ENCODE measurements at regions not wholly inside any gene's neighbourhood (a gene's known extent, or its start where the extent isn't known, plus 50 kb on each side); places are given as distances from the start of the nearest gene placed in this dataset.

DNA sequence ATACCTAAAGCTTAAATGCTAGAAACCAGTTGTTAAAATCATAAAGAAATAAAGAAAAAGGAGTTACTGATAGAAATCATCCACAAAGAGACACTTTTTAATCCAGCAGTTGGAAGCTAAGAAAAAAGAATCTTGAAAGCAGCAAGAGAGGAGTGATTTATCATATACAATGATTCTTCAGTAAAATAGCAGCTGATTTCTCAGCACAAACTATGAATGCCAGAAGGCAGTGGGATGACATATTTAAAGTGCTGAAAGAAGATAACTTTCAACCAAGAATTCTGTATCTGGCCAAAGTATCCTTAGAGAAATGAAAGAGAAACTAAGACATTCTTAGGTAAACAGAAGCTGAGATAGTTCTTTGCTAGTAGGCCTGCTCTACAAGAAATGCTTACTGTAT lies 366.0 kb downstream of the HTR1A start:
- TF ChIP-seq, protein P1, sequence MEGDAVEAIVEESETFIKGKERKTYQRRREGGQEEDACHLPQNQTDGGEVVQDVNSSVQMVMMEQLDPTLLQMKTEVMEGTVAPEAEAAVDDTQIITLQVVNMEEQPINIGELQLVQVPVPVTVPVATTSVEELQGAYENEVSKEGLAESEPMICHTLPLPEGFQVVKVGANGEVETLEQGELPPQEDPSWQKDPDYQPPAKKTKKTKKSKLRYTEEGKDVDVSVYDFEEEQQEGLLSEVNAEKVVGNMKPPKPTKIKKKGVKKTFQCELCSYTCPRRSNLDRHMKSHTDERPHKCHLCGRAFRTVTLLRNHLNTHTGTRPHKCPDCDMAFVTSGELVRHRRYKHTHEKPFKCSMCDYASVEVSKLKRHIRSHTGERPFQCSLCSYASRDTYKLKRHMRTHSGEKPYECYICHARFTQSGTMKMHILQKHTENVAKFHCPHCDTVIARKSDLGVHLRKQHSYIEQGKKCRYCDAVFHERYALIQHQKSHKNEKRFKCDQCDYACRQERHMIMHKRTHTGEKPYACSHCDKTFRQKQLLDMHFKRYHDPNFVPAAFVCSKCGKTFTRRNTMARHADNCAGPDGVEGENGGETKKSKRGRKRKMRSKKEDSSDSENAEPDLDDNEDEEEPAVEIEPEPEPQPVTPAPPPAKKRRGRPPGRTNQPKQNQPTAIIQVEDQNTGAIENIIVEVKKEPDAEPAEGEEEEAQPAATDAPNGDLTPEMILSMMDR (conservative IDR thresholded peaks at IDR 0.05; ENCODE audit: control insufficient read depth, insufficient read depth, low read depth, low read length), result no peak
- no peak for DNase-seq (ENCODE audit: low read depth)
- no peak overlapping the region for H3K4me3 ChIP-seq (ENCODE audit: control insufficient read depth, low read depth, low read length)

DNA sequence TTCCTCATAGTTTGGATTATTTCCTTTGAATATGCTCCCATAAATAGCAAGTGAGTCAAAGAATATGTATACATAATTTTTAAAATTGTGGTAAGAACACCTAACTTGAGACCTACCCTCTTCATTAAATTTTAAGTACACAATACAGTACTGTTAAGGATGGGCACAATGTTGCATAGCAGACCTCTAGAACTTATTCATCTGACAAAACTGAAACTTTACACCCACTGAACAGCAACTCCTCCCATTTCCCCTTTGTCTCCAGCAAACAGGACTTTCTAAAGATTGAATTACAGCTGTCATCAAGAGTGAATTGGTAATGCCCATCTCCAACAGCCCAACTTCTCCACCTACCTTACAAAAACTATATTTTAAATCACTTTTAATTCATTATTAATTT lies 388.9 kb downstream of the HTR1A start:
- H3K4me3 ChIP-seq (ENCODE audit: control insufficient read depth, low read depth, low read length), result no peak overlapping the region
- no peak for DNase-seq (ENCODE audit: low read depth)
- TF ChIP-seq, protein P1 (conservative IDR thresholded peaks at IDR 0.05; ENCODE audit: control insufficient read depth, insufficient read depth, low read depth, low read length), result no peak

GRCh38 chr5:63572740-63573139 lies 389.5 kb downstream of the HTR1A start:
- no peak overlapping the region for H3K4me3 ChIP-seq (ENCODE audit: control insufficient read depth, low read depth, low read length)
- TF ChIP-seq, protein P1 (conservative IDR thresholded peaks at IDR 0.05; ENCODE audit: control insufficient read depth, insufficient read depth, low read depth, low read length), result no peak
- no peak for DNase-seq (ENCODE audit: low read depth)

- TF ChIP-seq, protein P1 (conservative IDR thresholded peaks at IDR 0.05; ENCODE audit: control insufficient read depth, insufficient read depth, low read depth, low read length), result no peak
- DNase-seq (ENCODE audit: low read depth), result no peak
- H3K4me3 ChIP-seq (ENCODE audit: control insufficient read depth, low read depth, low read length), result no peak overlapping the region
Observed at GRCh38 chr5:63570752-63571151, 391.5 kb downstream of the HTR1A start.

- DNase-seq (ENCODE audit: low read depth), result no peak
- H3K4me3 ChIP-seq (ENCODE audit: control insufficient read depth, low read depth, low read length), result no peak overlapping the region
- TF ChIP-seq, protein P1 (conservative IDR thresholded peaks at IDR 0.05; ENCODE audit: control insufficient read depth, insufficient read depth, low read depth, low read length), result no peak
Observed at GRCh38 chr5:63564789-63565188, 397.5 kb downstream of the HTR1A start.

GRCh38 chr5:63563008-63563917 lies 399.0 kb downstream of the HTR1A start:
- TF ChIP-seq, protein P1 (conservative IDR thresholded peaks at IDR 0.05; ENCODE audit: control insufficient read depth, insufficient read depth, low read depth, low read length), result no peak
- DNase-seq (ENCODE audit: low read depth), result no peak
- H3K4me3 ChIP-seq (ENCODE audit: control insufficient read depth, low read depth, low read length), result no peak overlapping the region

Data from fibroblast of mammary gland (primary cell).